Keratinocyte (primary cell): ENCODE measurements at regions not wholly inside any gene's neighbourhood (a gene's known extent, or its start where the extent isn't known, plus 50 kb on each side); places are given as distances from the start of the nearest gene placed in this dataset.
"Not testable (repeated sequence)": the region's sequence is repeated elsewhere in the genome, so short reads cannot be mapped to it uniquely, and the experiment has no call there.

ENCODE experiments used
- DNase-seq: peaks from one replicate; pipeline ENCODE4 v3.0.0-alpha.2; 2011; ENCODE audit warnings: low read depth, missing footprints, low spot score
- FAIRE-seq: peaks from 2 replicates; lab custom pipeline; 2011; peaks lifted over from hg19 to GRCh38; lab: Jason Lieb, UNC
- H2AFZ ChIP-seq: 2 replicates; pipeline ENCODE4 v1.6.0; 2012; ENCODE audit warnings: low read length, control low read depth, inconsistent platforms; ENCODE audit not compliant: control insufficient read depth
- H3K27ac ChIP-seq: 2 replicates; pipeline ENCODE4 v1.5.1; 2011; ENCODE audit warnings: low read length; ENCODE audit not compliant: control insufficient read depth, insufficient read depth
- H3K27me3 ChIP-seq: 3 replicates; pipeline ENCODE4 v1.6.0; 2011; ENCODE audit warnings: low read length; ENCODE audit not compliant: control insufficient read depth, insufficient read depth; ENCODE audit errors: extremely low read depth
- H3K36me3 ChIP-seq, 2 experiments: 2 replicates in 1 of 2; 3 replicates in 1 of 2; pipeline ENCODE4 v1.5.1; 2011; ENCODE audit warnings: low read length in 2 of 2, mild to moderate bottlenecking in 1 of 2; ENCODE audit not compliant: control insufficient read depth in 2 of 2, insufficient read depth in 2 of 2; ENCODE audit errors: extremely low read depth in 1 of 2
- H3K4me1 ChIP-seq: 3 replicates; pipeline ENCODE4 v1.5.1; 2011; ENCODE audit warnings: low read length; ENCODE audit not compliant: control insufficient read depth, insufficient read depth; ENCODE audit errors: extremely low read depth
- H3K4me2 ChIP-seq: 3 replicates; pipeline ENCODE4 v1.6.0; 2011; ENCODE audit warnings: low read depth, low read length; ENCODE audit not compliant: control insufficient read depth, insufficient read depth; ENCODE audit errors: extremely low read depth
- H3K4me3 ChIP-seq, 3 experiments: fragments of 200-600 bp in 1 of 3; sonication (generic) in 1 of 3; 2 replicates in 2 of 3; 3 replicates in 1 of 3; pipeline ENCODE4 v1.5.1; 2011 to 2016; ENCODE audit warnings: low read length in 3 of 3, mild to moderate bottlenecking in 3 of 3, control low read depth in 2 of 3, inconsistent platforms in 1 of 3, low read depth in 1 of 3, mixed read lengths in 1 of 3, mixed run types in 1 of 3, moderate library complexity in 1 of 3; ENCODE audit not compliant: control insufficient read depth in 2 of 3, insufficient read depth in 2 of 3; ENCODE audit errors: extremely low read depth in 1 of 3
- H3K79me2 ChIP-seq: 2 replicates; pipeline ENCODE4 v1.6.0; 2012; ENCODE audit warnings: low read length; ENCODE audit not compliant: control insufficient read depth, insufficient read depth
- H3K9ac ChIP-seq: 3 replicates; pipeline ENCODE4 v1.6.0; 2011; ENCODE audit warnings: low read length; ENCODE audit not compliant: control insufficient read depth, insufficient read depth; ENCODE audit errors: extremely low read depth
- H3K9me1 ChIP-seq: 3 replicates; pipeline ENCODE4 v1.6.0; 2011; ENCODE audit warnings: low read length; ENCODE audit not compliant: control insufficient read depth, insufficient read depth; ENCODE audit errors: extremely low read depth
- H3K9me3 ChIP-seq: 2 replicates; pipeline ENCODE4 v1.5.1; 2012; ENCODE audit warnings: low read depth, low read length; ENCODE audit not compliant: control insufficient read depth
- H4K20me1 ChIP-seq: 3 replicates; pipeline ENCODE4 v1.6.0; 2011; ENCODE audit warnings: low read length; ENCODE audit not compliant: control insufficient read depth, insufficient read depth; ENCODE audit errors: extremely low read depth
- EZH2 ChIP-seq: IDR thresholded peaks from one replicate; pipeline ENCODE4 v1.6.1; 2012; ENCODE audit warnings: inconsistent platforms, mild to moderate bottlenecking, low read length, moderate library complexity
- dilution Hi-C: fragments of 300-500 bp; cut with MboI; formaldehyde crosslinking; loops from one replicate; pipeline ENCODE4 v1.7.0; 2020; ENCODE audit warnings: low sequenced_read_pairs; ENCODE audit not compliant: extremely low pct_ligation_motif_present
- TF ChIP-seq, protein P1 (sequence below), 3 experiments: IDR thresholded peaks in 1 of 3; conservative IDR thresholded peaks in 1 of 3; optimal IDR thresholded peaks in 1 of 3; 2 replicates in 2 of 3; 3 replicates in 1 of 3; pipeline versions ENCODE3 to v1.5.1; 2011; ENCODE audit warnings: low read length in 3 of 3, mild to moderate bottlenecking in 3 of 3, moderate library complexity in 2 of 3, control low read depth in 1 of 3, inconsistent platforms in 1 of 3; ENCODE audit not compliant: insufficient read depth in 2 of 3; ENCODE audit errors: extremely low read depth in 1 of 3

DNA sequence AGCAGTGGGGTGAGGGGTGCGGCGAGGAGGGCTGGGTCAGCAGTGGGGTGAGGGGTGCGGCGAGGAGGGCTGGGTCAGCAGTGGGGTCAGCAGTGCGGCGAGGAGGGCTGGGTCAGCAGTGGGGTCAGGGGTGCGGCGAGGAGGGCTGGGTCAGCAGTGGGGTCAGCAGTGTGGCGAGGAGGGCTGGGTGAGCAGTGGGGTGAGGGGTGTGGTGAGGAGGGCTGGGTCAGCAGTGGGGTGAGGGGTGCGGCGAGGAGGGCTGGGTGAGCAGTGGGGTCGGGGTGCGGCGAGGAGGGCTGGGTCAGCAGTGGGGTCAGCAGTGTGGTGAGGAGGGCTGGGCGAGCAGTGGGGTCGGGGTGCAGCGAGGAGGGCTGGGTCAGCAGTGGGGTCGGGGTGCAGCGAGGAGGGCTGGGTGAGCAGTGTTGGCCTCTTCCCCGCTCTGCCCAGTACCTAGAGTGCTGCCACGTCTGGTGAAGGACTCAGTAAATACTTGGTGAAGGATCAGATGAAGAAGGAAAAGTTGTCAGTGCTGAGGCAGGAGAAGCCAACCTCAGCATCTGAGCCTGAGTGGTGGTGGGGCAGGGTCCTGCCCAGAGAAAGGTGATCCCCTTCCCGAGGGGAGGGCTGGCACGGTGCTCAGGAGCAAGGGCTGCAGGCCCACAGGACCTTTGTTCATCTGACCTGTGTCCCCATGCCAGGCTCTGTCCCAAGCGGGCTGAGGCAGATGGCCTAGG lies 93.9 kb downstream of the METRNL start:
- H2AFZ ChIP-seq, H4K20me1 ChIP-seq, dilution Hi-C loops, H3K4me3 ChIP-seq, H3K27ac ChIP-seq, H3K9me1 ChIP-seq, DNase-seq, FAIRE-seq, H3K4me1 ChIP-seq, H3K9ac ChIP-seq, H3K79me2 ChIP-seq, H3K4me2 ChIP-seq, H3K36me3 ChIP-seq, H3K9me3 ChIP-seq: not testable (repeated sequence)
- peaks cover 22% of the 10 kb centered on the region for H3K27me3 ChIP-seq

DNA sequence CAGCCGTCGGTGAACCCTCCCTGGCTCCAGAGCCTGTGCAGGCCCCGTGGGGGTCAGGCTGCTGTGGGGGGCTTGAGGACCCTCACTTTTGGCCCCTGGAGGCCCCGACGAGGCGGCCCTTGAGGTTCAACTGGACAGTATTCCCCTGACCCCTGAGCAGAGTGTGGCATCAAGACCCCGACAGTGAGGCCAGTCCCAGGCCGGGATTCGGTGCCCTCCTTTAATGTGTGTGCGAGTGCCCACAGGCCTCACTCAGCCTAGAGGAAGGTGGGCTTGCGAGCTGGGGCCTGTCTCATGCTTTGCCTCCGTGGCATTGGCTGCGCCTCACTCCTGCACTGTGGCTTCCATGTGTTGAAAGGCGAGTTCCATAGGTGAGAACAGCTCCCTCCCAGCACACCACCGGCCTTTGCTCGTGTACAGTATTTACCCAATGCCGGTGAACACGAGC lies 94.5 kb downstream of the METRNL start:
- Histone ChIP-seq H2AFZ (no peak overlapping the region), H3K4me1 (no peaks in the 10 kb centered on the region), H3K9ac (no peak overlapping the region), H3K9me1 (no peaks in the 10 kb centered on the region), H3K4me3 (no peak overlapping the region), H3K79me2 (no peaks in the 10 kb centered on the region), H3K27me3 (peaks cover 22% of the 10 kb centered on the region), H4K20me1 (no peaks in the 10 kb centered on the region), H3K36me3 (no peaks in the 10 kb centered on the region), H3K4me2 (no peak overlapping the region), H3K9me3 (no peaks in the 10 kb centered on the region), H3K27ac (no peak overlapping the region)
- no peak for DNase-seq
- no peak for FAIRE-seq
- TF ChIP-seq EZH2, result no peak
- TF ChIP-seq, protein P1, sequence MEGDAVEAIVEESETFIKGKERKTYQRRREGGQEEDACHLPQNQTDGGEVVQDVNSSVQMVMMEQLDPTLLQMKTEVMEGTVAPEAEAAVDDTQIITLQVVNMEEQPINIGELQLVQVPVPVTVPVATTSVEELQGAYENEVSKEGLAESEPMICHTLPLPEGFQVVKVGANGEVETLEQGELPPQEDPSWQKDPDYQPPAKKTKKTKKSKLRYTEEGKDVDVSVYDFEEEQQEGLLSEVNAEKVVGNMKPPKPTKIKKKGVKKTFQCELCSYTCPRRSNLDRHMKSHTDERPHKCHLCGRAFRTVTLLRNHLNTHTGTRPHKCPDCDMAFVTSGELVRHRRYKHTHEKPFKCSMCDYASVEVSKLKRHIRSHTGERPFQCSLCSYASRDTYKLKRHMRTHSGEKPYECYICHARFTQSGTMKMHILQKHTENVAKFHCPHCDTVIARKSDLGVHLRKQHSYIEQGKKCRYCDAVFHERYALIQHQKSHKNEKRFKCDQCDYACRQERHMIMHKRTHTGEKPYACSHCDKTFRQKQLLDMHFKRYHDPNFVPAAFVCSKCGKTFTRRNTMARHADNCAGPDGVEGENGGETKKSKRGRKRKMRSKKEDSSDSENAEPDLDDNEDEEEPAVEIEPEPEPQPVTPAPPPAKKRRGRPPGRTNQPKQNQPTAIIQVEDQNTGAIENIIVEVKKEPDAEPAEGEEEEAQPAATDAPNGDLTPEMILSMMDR (optimal IDR thresholded peaks at IDR 0.05 in 1 of 3, IDR thresholded peaks at IDR 0.05 in 1 of 3, conservative IDR thresholded peaks at IDR 0.05 in 1 of 3; ENCODE audit: extremely low read depth in 1 of 3, insufficient read depth in 2 of 3, low read length in 3 of 3), result no peak
- dilution Hi-C loops, result no loop called here
